HAP-1 (cell line): ENCODE measurements at regions not wholly inside any gene's neighbourhood (a gene's known extent, or its start where the extent isn't known, plus 50 kb on each side); places are given as distances from the start of the nearest gene placed in this dataset.

Source experiments
- DNase-seq, 2 experiments: peaks; one replicate each; pipeline ENCODE4 v3.0.0-alpha.2; 2016 to 2020; ENCODE audit warnings: low spot score in 2 of 2
- H3K27me3 ChIP-seq: fragments of 250-450 bp; sonication (Bioruptor Pico); 2 replicates; pipeline ENCODE4 v1.5.1; 2020; ENCODE audit warnings: low read depth, mild to moderate bottlenecking, moderate library complexity
- H3K36me3 ChIP-seq: fragments of 250-450 bp; sonication (Bioruptor Pico); replicated peaks from 2 replicates; pipeline ENCODE4 v1.5.1; 2020; ENCODE audit warnings: mild to moderate bottlenecking
- H3K4me1 ChIP-seq: fragments of 250-450 bp; sonication (Bioruptor Pico); 2 replicates; pipeline ENCODE4 v1.5.1; 2020; ENCODE audit warnings: mild to moderate bottlenecking
- H3K4me3 ChIP-seq: fragments of 250-450 bp; sonication (Bioruptor Pico); 2 replicates; pipeline ENCODE4 v1.5.1; 2020; ENCODE audit warnings: mild to moderate bottlenecking, moderate library complexity
- H3K9me3 ChIP-seq: fragments of 250-450 bp; sonication (Bioruptor Pico); 2 replicates; pipeline ENCODE4 v1.5.1; 2020; ENCODE audit warnings: mild to moderate bottlenecking, moderate library complexity
- in situ Hi-C: fragments of 300-500 bp; cut with MboI; formaldehyde crosslinking; loops from 3 replicates; pipeline ENCODE4 v1.14.3; 2020; ENCODE audit warnings: low sequenced_read_pairs, inconsistent platforms, mixed read lengths

DNA sequence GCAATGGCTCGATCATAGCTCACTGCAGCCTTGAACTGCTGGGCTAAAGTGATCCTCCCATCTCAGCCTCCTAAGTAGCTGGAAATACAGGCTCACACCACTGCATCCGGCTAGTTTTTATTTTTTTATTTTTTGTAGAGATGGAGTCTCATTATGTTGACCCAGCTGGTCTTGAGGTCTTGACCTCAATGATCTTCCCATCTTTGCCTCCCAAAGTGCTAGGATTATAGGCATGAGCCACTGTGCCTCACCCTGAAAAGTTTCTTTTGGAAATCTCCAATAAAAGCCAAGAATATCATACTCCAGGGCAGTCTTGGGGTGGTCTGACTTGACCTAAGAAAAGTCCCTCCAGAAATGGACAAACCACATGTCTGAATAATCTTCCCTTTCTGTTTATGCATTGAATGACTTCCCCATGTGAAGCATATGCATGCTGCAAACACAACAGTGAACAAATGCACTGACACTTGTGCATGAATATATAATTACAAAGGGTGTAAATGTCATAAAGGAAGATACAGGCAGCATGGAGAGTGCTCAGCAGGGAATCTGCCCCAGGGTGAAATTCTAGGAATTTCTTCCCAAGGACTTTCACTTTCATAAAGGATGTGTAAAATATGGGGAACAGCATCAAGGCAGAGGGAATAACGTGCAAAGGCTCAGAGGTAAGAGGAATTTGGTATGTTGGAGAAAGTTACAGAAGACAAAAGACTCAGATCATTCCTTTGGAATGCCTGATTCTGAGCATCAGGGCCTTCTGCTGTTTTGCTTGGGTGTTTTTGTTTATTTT, 142.4 kb upstream of the LYZL1 start:
- peaks cover 6% of the 10 kb centered on the region for H3K4me1 ChIP-seq
- DNase-seq, result no peak
- in situ Hi-C loops, result loop anchor here (25.0 kb wide), 1 partner anchor 484 kb away; no protein-coding TSS in a partner anchor

DNA sequence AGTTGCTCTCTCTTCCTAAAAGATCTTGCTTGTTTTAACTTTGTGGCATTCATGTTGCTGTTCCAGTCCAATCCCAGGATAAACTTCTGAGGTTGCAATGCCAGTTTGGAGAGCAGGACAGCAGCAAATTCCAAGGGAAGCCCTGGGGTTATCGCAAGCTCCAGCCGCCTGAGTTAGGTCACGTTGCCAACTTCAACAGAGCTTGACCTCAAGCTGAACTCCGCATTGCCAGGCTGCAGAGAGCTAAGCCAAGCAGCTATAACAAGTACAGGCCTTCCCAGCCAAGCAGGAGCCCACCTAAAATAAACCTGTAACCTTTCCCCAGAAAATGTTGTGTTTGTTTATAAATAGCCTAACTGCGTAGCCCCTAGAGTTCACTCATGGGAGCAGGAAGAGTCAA, 138.9 kb upstream of the LYZL1 start:
- DNase-seq, result no peak
- Histone ChIP-seq H3K9me3 (no peaks in the 10 kb centered on the region), H3K4me1 (no peaks in the 10 kb centered on the region), H3K36me3 (no peaks in the 10 kb centered on the region), H3K4me3 (no peak overlapping the region), H3K27me3 (peaks cover 2% of the 10 kb centered on the region; the same call in 1 of the 2 replicates)
- in situ Hi-C loops, result no loop called here

More for the DNA sequence above, 142.4 kb upstream of the LYZL1 start:
- H3K9me3 ChIP-seq, result no peaks in the 10 kb centered on the region
- H3K27me3 ChIP-seq, result peaks cover 2% of the 10 kb centered on the region; the same call in 1 of the 2 replicates
- no peak overlapping the region for H3K4me3 ChIP-seq
- no peaks in the 10 kb centered on the region for H3K36me3 ChIP-seq

DNA sequence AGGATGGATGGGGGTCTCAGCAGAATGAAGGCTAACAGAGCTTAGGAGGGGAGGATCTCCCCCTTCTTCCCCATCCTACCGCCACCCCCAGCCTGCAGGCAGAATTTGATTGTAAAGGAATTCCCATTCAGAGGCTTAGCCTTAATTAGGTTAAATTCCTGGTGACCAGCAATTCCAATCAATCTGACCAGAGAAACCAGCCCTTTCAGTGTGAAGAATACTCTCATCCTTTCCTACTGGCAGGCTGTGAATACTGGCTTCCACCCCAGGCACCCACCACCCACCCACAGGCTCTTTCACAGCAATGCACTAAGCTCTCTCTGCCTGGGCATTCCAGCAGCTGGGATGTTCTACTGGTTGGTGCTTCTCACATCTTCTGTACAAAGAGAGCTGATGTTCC, 137.9 kb upstream of the LYZL1 start:
- H3K27me3 ChIP-seq, result peaks cover 2% of the 10 kb centered on the region; the same call in 1 of the 2 replicates
- no peaks in the 10 kb centered on the region for H3K9me3 ChIP-seq
- no peaks in the 10 kb centered on the region for H3K4me1 ChIP-seq
- no peak overlapping the region for H3K4me3 ChIP-seq
- in situ Hi-C loops, result no loop called here
- DNase-seq, result no peak
- no peaks in the 10 kb centered on the region for H3K36me3 ChIP-seq

DNA sequence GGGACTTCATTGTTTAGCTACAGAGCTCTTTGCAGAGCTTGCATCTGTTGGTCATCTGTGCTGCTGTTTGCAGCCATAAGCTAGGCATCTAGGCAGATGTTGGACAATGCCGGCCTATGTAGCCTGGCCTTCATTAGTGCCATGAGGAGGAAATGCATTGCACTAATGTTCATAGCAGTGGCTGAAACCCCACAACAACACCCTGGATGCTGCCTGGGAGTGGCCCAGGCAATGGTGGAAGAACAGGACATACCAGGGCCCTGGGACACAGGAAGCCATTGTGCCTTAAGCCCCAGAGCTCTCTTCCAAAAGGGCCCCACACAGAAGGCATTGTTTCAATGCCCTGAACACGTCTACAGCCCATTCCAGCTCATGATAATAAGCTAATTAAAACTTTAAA, 131.5 kb upstream of the LYZL1 start:
- in situ Hi-C loops, result no loop called here
- Histone ChIP-seq H3K27me3 (no peaks in the 10 kb centered on the region), H3K36me3 (no peaks in the 10 kb centered on the region), H3K4me3 (no peak overlapping the region), H3K9me3 (no peaks in the 10 kb centered on the region), H3K4me1 (no peaks in the 10 kb centered on the region; the same call in 1 of the 2 replicates)
- DNase-seq, result no peak

DNA sequence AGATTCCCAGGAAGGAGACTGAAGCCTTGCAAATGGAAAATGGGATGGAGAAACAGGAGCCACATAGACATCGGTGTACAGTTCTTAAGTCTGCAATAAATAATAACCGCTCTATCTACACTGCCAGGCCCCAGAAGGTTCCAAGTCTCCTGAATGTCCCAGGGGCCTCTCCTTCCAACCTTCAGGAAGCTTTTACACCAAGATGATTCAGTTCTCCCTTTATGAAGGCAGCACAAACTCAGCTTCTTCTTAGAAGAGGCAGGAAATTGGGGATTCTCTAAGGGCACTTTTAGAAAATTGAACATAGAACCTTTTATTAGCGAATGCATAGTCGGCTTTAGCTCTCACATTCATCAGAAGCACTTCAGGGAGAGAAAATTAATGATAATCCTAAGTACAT, 130.8 kb upstream of the LYZL1 start:
- Histone ChIP-seq H3K36me3 (no peaks in the 10 kb centered on the region), H3K27me3 (no peaks in the 10 kb centered on the region), H3K4me1 (no peaks in the 10 kb centered on the region; the same call in 1 of the 2 replicates), H3K4me3 (no peak overlapping the region), H3K9me3 (no peaks in the 10 kb centered on the region)
- no peak for DNase-seq
- in situ Hi-C loops, result no loop called here

DNA sequence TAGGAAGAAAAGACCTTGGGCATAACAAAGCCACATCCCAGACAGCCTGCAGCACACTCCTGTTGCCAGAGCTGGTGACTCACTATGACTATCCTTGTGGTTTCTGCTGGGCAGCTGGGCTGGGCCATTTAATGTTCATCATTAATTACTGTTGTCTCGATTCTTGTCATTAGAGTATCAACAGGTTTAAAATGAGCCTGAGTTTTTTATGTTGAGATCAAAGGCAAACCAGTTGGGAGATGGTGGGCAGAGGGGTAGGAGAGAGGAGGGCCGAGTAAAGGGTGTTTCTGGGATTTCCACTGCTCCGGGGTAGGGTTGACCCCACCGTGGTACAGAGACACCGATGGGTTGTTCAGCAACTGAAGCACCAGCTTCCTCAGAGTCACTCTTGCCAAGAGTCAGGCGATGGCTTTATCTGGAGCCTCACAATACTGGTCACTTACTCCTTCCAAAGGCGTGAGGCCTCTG, 128.7 kb upstream of the LYZL1 start:
- Histone ChIP-seq H3K4me1 (no peaks in the 10 kb centered on the region; the same call in 1 of the 2 replicates), H3K36me3 (no peaks in the 10 kb centered on the region), H3K27me3 (no peaks in the 10 kb centered on the region), H3K9me3 (no peaks in the 10 kb centered on the region; the same call in 1 of the 2 replicates), H3K4me3 (no peak overlapping the region)
- no peak for DNase-seq
- in situ Hi-C loops, result no loop called here

DNA sequence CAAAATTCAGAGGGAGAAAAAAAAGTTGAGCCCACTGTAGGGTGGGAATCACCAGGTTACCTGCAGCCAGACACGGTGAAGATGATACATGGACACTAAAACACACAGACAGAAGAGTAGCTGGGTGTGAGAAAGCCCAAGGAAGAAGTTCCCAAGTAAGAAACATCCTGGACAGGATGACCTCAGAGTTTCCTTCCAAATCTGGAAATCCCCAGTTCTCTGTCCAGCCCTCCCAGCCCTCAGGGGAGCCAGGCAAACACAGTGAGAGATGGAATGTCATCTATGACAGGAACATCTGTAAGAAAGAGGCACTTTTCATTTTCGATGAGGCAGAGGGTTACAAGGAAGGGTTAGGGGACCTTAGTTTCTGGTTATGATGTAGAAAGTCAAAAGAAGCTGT, 125.1 kb upstream of the LYZL1 start:
- H3K36me3 ChIP-seq, result no peaks in the 10 kb centered on the region
- in situ Hi-C loops, result no loop called here
- H3K4me3 ChIP-seq, result no peak overlapping the region
- H3K27me3 ChIP-seq, result no peaks in the 10 kb centered on the region
- H3K4me1 ChIP-seq, result no peaks in the 10 kb centered on the region
- no peak for DNase-seq
- H3K9me3 ChIP-seq, result no peaks in the 10 kb centered on the region; the same call in 1 of the 2 replicates

DNA sequence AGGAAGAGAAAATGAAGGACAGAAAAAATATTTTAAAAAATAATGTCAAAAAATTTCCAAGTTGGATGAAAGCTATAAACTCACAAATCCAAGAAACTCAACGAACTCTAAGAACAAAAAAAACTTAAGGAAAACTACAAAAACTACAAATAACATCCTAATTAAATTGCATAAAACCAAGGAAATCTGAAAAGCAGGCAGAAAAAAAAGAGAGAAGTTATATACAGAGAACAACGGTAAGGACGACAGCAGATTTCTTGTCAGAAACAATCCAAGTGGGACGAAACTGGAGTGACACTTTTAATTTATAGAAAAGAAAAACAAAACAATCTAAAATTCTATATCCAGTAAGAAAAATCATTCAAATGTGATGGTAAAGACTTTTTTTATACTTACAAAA, 122.2 kb upstream of the LYZL1 start:
- no peaks in the 10 kb centered on the region for H3K27me3 ChIP-seq
- H3K4me1 ChIP-seq, result no peaks in the 10 kb centered on the region
- no peak overlapping the region for H3K4me3 ChIP-seq
- no peaks in the 10 kb centered on the region for H3K36me3 ChIP-seq
- no peak for DNase-seq
- no peaks in the 10 kb centered on the region; the same call in 1 of the 2 replicates for H3K9me3 ChIP-seq
- in situ Hi-C loops, result no loop called here

DNA sequence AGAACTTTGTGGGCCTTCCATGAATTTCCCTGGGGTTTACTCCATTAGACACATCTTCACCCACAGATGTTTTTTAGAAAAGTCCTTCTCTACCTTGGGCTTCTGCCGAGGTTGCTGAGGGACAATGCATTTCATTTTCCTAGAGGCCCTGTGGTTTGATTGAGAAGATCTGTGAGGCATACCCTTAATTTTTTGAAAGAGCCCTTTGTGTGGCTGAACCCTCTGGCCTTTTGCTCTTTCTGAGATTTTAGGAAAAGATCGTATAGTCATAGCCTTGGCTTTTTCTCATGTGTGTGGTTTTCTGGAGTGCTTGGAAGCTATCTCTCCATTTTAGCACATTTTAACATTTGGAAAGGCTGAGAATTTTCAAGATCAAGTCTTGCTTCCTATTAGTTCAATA, 119.8 kb upstream of the LYZL1 start:
- no peaks in the 10 kb centered on the region for H3K27me3 ChIP-seq
- H3K36me3 ChIP-seq, result no peaks in the 10 kb centered on the region
- no peaks in the 10 kb centered on the region for H3K4me1 ChIP-seq
- in situ Hi-C loops, result no loop called here
- H3K9me3 ChIP-seq, result no peaks in the 10 kb centered on the region; the same call in 1 of the 2 replicates
- H3K4me3 ChIP-seq, result no peak overlapping the region
- DNase-seq, result no peak

DNA sequence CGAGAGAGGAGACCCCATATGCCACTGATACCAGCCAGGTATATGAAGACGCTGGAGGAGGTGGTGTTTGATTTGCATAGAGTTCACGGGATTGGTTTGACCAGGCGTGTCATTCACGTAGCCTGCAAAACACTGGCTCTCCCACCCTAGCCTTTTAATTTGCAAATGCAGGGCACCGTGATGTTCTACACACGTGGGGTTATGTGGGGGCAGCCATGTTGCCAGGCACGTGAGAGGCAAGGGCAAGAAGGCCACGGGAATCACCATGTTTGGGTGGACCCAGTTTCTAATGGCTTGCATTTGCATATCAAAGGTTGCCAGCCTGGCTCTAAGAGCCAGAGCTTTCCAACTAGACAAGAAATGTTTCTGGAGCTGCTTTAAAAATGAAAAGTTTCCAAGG, 117.2 kb upstream of the LYZL1 start:
- no peaks in the 10 kb centered on the region for H3K36me3 ChIP-seq
- H3K4me3 ChIP-seq, result no peak overlapping the region
- H3K9me3 ChIP-seq, result no peaks in the 10 kb centered on the region
- no peaks in the 10 kb centered on the region for H3K27me3 ChIP-seq
- DNase-seq, result peak in 1 of 2 experiments; percentile 16
- no peaks in the 10 kb centered on the region for H3K4me1 ChIP-seq
- in situ Hi-C loops, result no loop called here

DNA sequence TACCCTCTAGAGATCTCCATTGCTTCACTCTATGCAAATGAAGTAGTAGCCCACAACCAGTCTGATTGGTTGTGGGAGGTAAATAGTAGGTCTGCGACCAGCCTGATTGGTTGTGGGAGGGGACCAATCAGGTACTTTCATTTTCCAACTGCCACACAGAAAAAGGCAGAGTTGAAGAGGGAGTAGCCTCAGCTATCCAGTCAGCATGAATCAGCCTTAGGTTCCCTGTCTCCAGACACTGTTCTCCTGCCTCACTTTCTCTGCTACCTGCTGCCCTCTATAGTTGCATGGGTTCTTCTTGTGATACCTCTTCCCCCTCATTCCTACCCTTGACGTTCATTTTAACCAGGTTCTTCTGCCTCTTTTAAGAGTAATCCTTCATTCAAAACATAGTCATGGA, 114.5 kb upstream of the LYZL1 start:
- in situ Hi-C loops, result no loop called here
- H3K36me3 ChIP-seq, result no peaks in the 10 kb centered on the region

DNA sequence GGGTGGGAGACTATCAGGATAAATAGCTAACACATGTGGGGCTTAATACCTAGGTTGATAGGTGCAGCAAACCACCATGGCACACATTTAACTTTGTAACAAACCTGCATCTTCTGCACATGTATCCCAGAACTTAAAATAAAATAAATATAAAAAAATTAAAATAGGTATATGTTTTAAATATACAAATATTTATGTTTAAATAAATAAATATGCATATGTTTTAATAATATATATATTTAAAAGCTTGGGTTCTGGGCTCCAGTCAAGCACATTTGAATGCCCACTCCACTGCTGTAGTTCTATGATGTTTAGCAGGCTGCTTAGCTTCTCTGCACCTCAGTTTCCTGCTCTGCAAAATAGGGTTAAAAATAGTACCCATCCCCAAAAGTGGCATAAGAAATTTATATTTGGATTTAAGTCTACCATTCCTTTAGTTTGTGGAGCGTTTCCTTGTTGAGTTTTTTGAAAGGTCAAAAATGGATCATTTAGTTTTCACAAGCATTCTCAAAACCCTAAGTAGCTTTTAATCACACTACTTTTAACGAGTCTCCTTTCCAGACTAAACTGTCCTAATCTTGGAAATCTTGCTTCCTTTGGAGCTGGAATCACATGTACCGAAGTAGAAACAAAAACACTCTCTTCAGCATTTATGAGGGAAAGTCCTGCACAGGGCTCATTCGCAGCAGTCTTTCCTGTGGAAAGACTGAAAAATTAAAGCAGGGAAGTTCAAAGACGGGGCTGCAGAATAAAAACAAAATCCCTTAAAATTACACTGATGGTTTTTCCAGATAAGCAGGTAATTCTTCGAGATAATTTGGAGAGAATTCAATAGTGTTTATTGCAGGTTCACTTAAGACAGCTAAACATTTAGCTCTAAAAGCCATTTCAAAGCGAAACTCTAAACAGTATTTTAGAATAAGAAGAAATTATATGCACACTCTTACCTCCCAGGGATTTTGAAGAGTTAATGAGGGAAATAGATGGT, 111.7 kb upstream of the LYZL1 start:
- in situ Hi-C loops, result no loop called here
- peaks cover 12% of the 10 kb centered on the region for H3K27me3 ChIP-seq
- no peaks in the 10 kb centered on the region for H3K9me3 ChIP-seq
- no peaks in the 10 kb centered on the region for H3K36me3 ChIP-seq
- DNase-seq, result no peak
- no peaks in the 10 kb centered on the region for H3K4me1 ChIP-seq
- H3K4me3 ChIP-seq, result no peak overlapping the region

More for the DNA sequence above, 114.5 kb upstream of the LYZL1 start:
- H3K27me3 ChIP-seq, result no peaks in the 10 kb centered on the region
- no peaks in the 10 kb centered on the region for H3K9me3 ChIP-seq
- no peak for DNase-seq
- no peaks in the 10 kb centered on the region for H3K4me1 ChIP-seq
- no peak overlapping the region for H3K4me3 ChIP-seq

DNA sequence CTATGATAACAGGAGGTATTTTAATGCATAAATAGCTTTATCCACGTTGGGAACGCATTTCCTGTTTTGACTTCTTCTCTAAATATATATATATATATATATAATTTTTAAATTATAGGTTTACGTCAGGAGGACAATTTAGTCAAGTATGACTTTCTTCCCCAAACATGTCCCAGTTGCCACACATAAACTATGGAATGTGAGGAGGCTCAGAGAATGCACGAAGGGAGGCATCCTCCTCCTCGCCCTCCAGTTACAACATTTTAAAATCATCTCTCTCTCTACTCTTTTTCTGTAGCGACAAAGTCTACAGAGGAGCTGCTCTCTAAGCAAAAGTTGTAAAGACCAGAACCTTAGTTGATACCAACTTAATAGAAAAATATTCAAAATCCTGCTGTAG, 106.9 kb upstream of the LYZL1 start:
- no peak for DNase-seq
- in situ Hi-C loops, result no loop called here
- H3K9me3 ChIP-seq, result no peaks in the 10 kb centered on the region

More for the DNA sequence above, 106.9 kb upstream of the LYZL1 start:
- H3K27me3 ChIP-seq, result peaks cover 12% of the 10 kb centered on the region
- no peaks in the 10 kb centered on the region for H3K36me3 ChIP-seq
- H3K4me3 ChIP-seq, result no peak overlapping the region
- H3K4me1 ChIP-seq, result no peaks in the 10 kb centered on the region; the same call in 1 of the 2 replicates
